H1 (cell line): ENCODE measurements at regions not wholly inside any gene's neighbourhood (a gene's known extent, or its start where the extent isn't known, plus 50 kb on each side); places are given as distances from the start of the nearest gene placed in this dataset.

Experiments used
- ASH2L ChIP-seq: fragments of 200-600, 300-600 bp; sonication (generic); IDR thresholded peaks from one replicate; pipeline ENCODE4 v1.7.1; 2017; ENCODE audit warnings: low read length
- RNF2 ChIP-seq: fragments of 200-900, 300-1000 bp; sonication (generic); IDR thresholded peaks from 2 replicates; pipeline ENCODE4 v1.7.1; 2016; ENCODE audit warnings: borderline replicate concordance, low read depth, mild to moderate bottlenecking, antibody characterized with exemption, low read length; ENCODE audit not compliant: poor library complexity, severe bottlenecking; ENCODE audit errors: missing control alignments
- RXRA ChIP-seq: IDR thresholded peaks from 2 replicates; pipeline ENCODE4 v1.6.1; 2011; ENCODE audit warnings: low read depth, mild to moderate bottlenecking, low read length, moderate library complexity; ENCODE audit not compliant: insufficient read depth
- SP4 ChIP-seq: IDR thresholded peaks from 2 replicates; pipeline ENCODE4 v1.6.1; 2012; ENCODE audit warnings: low read length, inconsistent platforms
- TAF1 ChIP-seq: IDR thresholded peaks from 2 replicates; pipeline ENCODE4 v1.6.1; 2011; ENCODE audit warnings: mild to moderate bottlenecking, low read depth, low read length
- TF ChIP-seq, protein P1 (sequence below): fragments of 300-600 bp; sonication (generic); IDR thresholded peaks from 2 replicates; pipeline ENCODE4 v1.7.1; 2012; ENCODE audit warnings: low read length, moderate library complexity, mild to moderate bottlenecking, inconsistent platforms; ENCODE audit not compliant: insufficient replicate concordance

DNA sequence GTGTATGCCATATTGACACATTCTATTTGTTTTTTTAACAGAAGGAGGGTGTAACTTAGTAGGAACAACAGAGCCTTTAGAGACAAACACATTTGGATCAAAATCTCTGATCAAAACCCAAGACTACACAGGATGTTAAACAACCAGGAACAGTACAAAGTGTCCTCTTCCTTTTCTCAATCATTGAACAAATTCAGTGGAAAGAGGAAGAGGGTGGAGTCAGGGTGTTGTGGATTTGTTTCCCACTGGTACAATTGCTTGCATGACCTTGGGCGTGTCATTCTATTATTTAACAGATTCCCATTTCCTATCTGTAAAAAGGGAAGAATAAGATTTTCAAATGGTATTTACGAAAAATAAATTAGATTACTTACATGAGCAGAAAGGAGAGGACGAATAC is 1162.8 kb upstream of the PRKX start (continued):
- TF ChIP-seq RNF2 (no peak), SP4 (no peak), ASH2L (no peak), RXRA (no peak), TAF1 (no peak)
- TF ChIP-seq, protein P1, sequence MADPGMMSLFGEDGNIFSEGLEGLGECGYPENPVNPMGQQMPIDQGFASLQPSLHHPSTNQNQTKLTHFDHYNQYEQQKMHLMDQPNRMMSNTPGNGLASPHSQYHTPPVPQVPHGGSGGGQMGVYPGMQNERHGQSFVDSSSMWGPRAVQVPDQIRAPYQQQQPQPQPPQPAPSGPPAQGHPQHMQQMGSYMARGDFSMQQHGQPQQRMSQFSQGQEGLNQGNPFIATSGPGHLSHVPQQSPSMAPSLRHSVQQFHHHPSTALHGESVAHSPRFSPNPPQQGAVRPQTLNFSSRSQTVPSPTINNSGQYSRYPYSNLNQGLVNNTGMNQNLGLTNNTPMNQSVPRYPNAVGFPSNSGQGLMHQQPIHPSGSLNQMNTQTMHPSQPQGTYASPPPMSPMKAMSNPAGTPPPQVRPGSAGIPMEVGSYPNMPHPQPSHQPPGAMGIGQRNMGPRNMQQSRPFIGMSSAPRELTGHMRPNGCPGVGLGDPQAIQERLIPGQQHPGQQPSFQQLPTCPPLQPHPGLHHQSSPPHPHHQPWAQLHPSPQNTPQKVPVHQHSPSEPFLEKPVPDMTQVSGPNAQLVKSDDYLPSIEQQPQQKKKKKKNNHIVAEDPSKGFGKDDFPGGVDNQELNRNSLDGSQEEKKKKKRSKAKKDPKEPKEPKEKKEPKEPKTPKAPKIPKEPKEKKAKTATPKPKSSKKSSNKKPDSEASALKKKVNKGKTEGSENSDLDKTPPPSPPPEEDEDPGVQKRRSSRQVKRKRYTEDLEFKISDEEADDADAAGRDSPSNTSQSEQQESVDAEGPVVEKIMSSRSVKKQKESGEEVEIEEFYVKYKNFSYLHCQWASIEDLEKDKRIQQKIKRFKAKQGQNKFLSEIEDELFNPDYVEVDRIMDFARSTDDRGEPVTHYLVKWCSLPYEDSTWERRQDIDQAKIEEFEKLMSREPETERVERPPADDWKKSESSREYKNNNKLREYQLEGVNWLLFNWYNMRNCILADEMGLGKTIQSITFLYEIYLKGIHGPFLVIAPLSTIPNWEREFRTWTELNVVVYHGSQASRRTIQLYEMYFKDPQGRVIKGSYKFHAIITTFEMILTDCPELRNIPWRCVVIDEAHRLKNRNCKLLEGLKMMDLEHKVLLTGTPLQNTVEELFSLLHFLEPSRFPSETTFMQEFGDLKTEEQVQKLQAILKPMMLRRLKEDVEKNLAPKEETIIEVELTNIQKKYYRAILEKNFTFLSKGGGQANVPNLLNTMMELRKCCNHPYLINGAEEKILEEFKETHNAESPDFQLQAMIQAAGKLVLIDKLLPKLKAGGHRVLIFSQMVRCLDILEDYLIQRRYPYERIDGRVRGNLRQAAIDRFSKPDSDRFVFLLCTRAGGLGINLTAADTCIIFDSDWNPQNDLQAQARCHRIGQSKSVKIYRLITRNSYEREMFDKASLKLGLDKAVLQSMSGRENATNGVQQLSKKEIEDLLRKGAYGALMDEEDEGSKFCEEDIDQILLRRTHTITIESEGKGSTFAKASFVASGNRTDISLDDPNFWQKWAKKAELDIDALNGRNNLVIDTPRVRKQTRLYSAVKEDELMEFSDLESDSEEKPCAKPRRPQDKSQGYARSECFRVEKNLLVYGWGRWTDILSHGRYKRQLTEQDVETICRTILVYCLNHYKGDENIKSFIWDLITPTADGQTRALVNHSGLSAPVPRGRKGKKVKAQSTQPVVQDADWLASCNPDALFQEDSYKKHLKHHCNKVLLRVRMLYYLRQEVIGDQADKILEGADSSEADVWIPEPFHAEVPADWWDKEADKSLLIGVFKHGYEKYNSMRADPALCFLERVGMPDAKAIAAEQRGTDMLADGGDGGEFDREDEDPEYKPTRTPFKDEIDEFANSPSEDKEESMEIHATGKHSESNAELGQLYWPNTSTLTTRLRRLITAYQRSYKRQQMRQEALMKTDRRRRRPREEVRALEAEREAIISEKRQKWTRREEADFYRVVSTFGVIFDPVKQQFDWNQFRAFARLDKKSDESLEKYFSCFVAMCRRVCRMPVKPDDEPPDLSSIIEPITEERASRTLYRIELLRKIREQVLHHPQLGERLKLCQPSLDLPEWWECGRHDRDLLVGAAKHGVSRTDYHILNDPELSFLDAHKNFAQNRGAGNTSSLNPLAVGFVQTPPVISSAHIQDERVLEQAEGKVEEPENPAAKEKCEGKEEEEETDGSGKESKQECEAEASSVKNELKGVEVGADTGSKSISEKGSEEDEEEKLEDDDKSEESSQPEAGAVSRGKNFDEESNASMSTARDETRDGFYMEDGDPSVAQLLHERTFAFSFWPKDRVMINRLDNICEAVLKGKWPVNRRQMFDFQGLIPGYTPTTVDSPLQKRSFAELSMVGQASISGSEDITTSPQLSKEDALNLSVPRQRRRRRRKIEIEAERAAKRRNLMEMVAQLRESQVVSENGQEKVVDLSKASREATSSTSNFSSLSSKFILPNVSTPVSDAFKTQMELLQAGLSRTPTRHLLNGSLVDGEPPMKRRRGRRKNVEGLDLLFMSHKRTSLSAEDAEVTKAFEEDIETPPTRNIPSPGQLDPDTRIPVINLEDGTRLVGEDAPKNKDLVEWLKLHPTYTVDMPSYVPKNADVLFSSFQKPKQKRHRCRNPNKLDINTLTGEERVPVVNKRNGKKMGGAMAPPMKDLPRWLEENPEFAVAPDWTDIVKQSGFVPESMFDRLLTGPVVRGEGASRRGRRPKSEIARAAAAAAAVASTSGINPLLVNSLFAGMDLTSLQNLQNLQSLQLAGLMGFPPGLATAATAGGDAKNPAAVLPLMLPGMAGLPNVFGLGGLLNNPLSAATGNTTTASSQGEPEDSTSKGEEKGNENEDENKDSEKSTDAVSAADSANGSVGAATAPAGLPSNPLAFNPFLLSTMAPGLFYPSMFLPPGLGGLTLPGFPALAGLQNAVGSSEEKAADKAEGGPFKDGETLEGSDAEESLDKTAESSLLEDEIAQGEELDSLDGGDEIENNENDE, result no peak
